ENCODE measurements at regions not wholly inside any gene's neighbourhood (a gene's known extent, or its start where the extent isn't known, plus 50 kb on each side); places are given as distances from the start of the nearest gene placed in this dataset.

DNA sequence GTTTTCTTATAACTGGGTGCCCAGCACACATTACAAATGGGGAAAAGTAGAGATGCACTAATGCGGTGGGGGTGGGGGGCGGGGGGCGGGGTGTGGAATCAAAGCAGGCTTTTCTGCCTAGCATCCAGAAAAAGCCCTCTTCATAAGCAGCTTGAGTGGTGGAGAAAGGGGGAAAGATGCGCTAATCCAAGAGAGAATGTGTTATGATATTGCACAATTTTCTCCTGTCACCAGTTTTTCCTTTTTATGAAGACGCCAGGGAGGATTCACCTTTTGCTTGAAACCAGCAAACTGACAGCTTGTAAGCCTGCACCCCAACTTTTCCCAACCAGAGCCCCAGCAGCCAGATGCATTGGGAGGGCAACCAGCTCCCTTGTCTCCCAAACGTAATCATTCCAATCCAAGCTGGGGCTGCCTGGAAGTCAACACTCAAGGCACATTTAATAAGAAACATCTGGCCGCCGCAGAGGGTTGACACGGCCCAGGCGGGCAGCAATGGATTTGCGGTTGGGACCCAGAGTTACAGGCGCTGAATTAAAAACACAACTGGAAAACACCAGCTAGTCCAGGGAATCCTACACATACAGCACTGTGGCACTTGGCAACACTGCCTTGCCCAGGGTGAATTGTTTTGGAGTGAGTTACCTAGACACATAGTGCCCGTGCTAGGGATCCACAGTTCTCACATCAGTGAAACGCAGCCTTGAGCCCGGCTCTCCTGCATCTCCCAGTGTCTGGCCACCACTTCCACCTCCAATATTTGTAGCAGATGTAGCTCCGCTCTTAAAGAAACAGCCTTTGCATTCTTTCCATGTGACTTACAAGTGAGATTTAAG lies 218.5 kb upstream of the PRICKLE2 start:
- TF ChIP-seq, protein P1, sequence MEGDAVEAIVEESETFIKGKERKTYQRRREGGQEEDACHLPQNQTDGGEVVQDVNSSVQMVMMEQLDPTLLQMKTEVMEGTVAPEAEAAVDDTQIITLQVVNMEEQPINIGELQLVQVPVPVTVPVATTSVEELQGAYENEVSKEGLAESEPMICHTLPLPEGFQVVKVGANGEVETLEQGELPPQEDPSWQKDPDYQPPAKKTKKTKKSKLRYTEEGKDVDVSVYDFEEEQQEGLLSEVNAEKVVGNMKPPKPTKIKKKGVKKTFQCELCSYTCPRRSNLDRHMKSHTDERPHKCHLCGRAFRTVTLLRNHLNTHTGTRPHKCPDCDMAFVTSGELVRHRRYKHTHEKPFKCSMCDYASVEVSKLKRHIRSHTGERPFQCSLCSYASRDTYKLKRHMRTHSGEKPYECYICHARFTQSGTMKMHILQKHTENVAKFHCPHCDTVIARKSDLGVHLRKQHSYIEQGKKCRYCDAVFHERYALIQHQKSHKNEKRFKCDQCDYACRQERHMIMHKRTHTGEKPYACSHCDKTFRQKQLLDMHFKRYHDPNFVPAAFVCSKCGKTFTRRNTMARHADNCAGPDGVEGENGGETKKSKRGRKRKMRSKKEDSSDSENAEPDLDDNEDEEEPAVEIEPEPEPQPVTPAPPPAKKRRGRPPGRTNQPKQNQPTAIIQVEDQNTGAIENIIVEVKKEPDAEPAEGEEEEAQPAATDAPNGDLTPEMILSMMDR (IDR thresholded peaks at IDR 0.05), result no peak
- TF ChIP-seq POLR2A (IDR thresholded peaks at IDR 0.05), result no peak

Data from tibial nerve (tissue), 3 donors.